KMS-11 (cell line): ENCODE measurements at regions not wholly inside any gene's neighbourhood (a gene's known extent, or its start where the extent isn't known, plus 50 kb on each side); places are given as distances from the start of the nearest gene placed in this dataset.

Experiments used
- H2AFZ ChIP-seq: fragments of 200-600 bp; sonication (generic); 2 replicates; pipeline ENCODE4 v1.6.1; 2016; ENCODE audit warnings: antibody characterized with exemption, mixed run types, low read depth
- H3K27ac ChIP-seq: fragments of 200-600 bp; sonication (generic); 2 replicates; pipeline ENCODE4 v1.6.1; 2016; ENCODE audit warnings: mild to moderate bottlenecking, mixed run types
- H3K27me3 ChIP-seq: fragments of 200-600 bp; sonication (generic); 2 replicates; pipeline ENCODE4 v1.6.1; 2017; ENCODE audit warnings: mild to moderate bottlenecking, low read depth, mixed run types, moderate library complexity; ENCODE audit not compliant: insufficient read depth
- H3K36me3 ChIP-seq: fragments of 200-600 bp; sonication (generic); 2 replicates; pipeline ENCODE4 v1.6.1; 2017; ENCODE audit warnings: mild to moderate bottlenecking, mixed run types; ENCODE audit not compliant: insufficient read depth
- H3K4me1 ChIP-seq: fragments of 200-600 bp; sonication (generic); 2 replicates; pipeline ENCODE4 v1.6.1; 2016; ENCODE audit warnings: mild to moderate bottlenecking, low read depth, mixed run types; ENCODE audit not compliant: poor library complexity, severe bottlenecking
- H3K4me2 ChIP-seq: fragments of 200-600 bp; sonication (generic); 2 replicates; pipeline ENCODE4 v1.7.0; 2016; ENCODE audit warnings: mild to moderate bottlenecking, mixed run types
- H3K4me3 ChIP-seq: fragments of 200-600 bp; sonication (generic); IDR thresholded peaks from 2 replicates; pipeline ENCODE4 v1.6.1; 2017; ENCODE audit warnings: low read depth, low read length, mixed read lengths; ENCODE audit not compliant: insufficient read depth
- H3K79me2 ChIP-seq: fragments of 200-600 bp; sonication (generic); 2 replicates; pipeline ENCODE4 v1.6.1; 2016; ENCODE audit warnings: low read depth, mixed run types; ENCODE audit not compliant: insufficient read depth
- H3K9ac ChIP-seq: fragments of 200-600 bp; sonication (generic); 2 replicates; pipeline ENCODE4 v1.6.1; 2016; ENCODE audit warnings: mild to moderate bottlenecking, mixed run types
- H4K20me1 ChIP-seq: fragments of 200-600 bp; sonication (generic); 2 replicates; pipeline ENCODE4 v1.6.1; 2016; ENCODE audit warnings: mild to moderate bottlenecking, mixed run types; ENCODE audit not compliant: insufficient read depth
- CTCF ChIP-seq: fragments of 200-600 bp; sonication (generic); conservative IDR thresholded peaks from 2 replicates; pipeline ENCODE4 v1.6.1; 2017; ENCODE audit warnings: low read depth, mild to moderate bottlenecking, antibody characterized with exemption, low read length, moderate library complexity, mixed read lengths

GRCh38 chr6:82584856-82585255, 221.2 kb downstream of the TPBG start:
- Histone ChIP-seq H3K4me2 (no peak overlapping the region), H2AFZ (no peak overlapping the region), H3K4me1 (no peaks in the 10 kb centered on the region), H3K4me3 (no peak overlapping the region), H3K9ac (no peak overlapping the region), H3K27me3 (no peaks in the 10 kb centered on the region), H4K20me1 (no peaks in the 10 kb centered on the region), H3K36me3 (no peaks in the 10 kb centered on the region), H3K27ac (no peak overlapping the region), H3K79me2 (no peaks in the 10 kb centered on the region)
- no peak for TF ChIP-seq CTCF

DNA sequence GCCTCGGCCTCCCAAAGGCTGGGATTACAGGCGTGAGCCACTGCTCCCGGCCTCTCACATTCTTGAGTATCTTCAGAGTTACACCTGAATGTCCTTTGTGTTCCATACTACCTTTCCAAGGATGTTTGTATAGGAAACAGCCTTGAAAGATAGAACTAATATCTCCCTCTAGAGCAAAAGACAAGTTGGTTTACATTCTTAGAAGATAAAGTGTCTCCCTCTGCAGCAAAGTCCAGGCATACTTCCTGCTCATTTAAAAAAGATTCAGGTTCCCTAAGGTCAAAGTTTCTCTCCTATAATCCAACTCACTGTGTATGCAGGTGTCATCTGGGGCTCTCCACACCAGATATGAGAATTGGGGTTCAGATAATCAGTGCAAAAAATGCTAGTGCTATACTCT, 224.4 kb downstream of the TPBG start:
- Histone ChIP-seq H3K9ac (no peak overlapping the region), H3K4me1 (no peaks in the 10 kb centered on the region), H3K4me3 (no peak overlapping the region), H3K36me3 (no peaks in the 10 kb centered on the region), H3K27me3 (no peaks in the 10 kb centered on the region), H3K79me2 (no peaks in the 10 kb centered on the region), H4K20me1 (no peaks in the 10 kb centered on the region), H3K4me2 (no peak overlapping the region), H2AFZ (no peak overlapping the region), H3K27ac (no peak overlapping the region)
- no peak for TF ChIP-seq CTCF

- H3K4me3 ChIP-seq = no peak overlapping the region
- no peaks in the 10 kb centered on the region for H3K4me1 ChIP-seq
- TF ChIP-seq CTCF = no peak
- no peaks in the 10 kb centered on the region for H4K20me1 ChIP-seq
- no peak overlapping the region for H2AFZ ChIP-seq
- H3K79me2 ChIP-seq = no peaks in the 10 kb centered on the region
- no peak overlapping the region for H3K4me2 ChIP-seq
- no peak overlapping the region for H3K9ac ChIP-seq
- H3K27ac ChIP-seq = no peak overlapping the region
- H3K36me3 ChIP-seq = no peaks in the 10 kb centered on the region
- H3K27me3 ChIP-seq = no peaks in the 10 kb centered on the region
Observed at GRCh38 chr6:82588859-82589412, 225.3 kb downstream of the TPBG start.

GRCh38 chr6:82589509-82590206, 226.0 kb downstream of the TPBG start:
- Histone ChIP-seq H3K4me2 (no peak overlapping the region), H3K36me3 (no peaks in the 10 kb centered on the region), H3K27ac (no peak overlapping the region), H4K20me1 (no peaks in the 10 kb centered on the region), H3K4me3 (no peak overlapping the region), H3K4me1 (no peaks in the 10 kb centered on the region), H3K9ac (no peak overlapping the region), H3K79me2 (no peaks in the 10 kb centered on the region), H3K27me3 (no peaks in the 10 kb centered on the region), H2AFZ (no peak overlapping the region)
- TF ChIP-seq CTCF = peak; percentile 17; the same call in 1 of the 2 replicates
